ENCODE measurements at regions not wholly inside any gene's neighbourhood (a gene's known extent, or its start where the extent isn't known, plus 50 kb on each side); places are given as distances from the start of the nearest gene placed in this dataset.

DNA sequence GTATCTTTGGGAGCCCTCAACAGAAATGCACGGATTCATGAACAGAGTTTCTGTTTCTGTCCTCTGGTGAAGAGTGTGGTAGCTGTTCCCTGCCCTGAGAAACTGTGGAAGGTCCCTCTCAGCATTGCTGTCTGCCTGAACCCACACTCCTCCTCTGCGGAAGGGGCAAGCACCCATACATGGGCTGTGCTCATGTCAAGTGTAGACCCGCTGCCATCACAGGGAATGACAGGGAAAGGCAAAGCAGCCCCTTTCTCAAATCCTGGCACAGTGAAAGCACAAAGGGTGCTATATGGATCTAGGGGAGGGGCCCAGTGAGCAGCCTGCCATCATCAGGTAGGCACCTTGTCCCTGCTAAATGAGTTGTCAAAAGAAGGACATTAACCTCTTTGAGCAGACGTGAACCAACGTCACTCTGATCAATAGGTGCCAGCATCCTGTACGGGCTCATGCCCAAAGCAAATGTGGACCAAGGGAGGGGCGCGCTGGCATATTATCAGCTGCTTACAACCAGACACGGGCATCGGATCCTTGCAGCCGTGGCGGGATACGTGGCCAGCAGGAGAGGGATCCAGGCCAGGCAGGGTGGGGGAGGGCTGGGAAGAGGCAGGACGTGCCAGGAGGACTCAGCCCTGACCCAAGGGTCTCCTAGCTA lies 231.2 kb upstream of the PMEPA1 start:
- TF ChIP-seq, protein P1, sequence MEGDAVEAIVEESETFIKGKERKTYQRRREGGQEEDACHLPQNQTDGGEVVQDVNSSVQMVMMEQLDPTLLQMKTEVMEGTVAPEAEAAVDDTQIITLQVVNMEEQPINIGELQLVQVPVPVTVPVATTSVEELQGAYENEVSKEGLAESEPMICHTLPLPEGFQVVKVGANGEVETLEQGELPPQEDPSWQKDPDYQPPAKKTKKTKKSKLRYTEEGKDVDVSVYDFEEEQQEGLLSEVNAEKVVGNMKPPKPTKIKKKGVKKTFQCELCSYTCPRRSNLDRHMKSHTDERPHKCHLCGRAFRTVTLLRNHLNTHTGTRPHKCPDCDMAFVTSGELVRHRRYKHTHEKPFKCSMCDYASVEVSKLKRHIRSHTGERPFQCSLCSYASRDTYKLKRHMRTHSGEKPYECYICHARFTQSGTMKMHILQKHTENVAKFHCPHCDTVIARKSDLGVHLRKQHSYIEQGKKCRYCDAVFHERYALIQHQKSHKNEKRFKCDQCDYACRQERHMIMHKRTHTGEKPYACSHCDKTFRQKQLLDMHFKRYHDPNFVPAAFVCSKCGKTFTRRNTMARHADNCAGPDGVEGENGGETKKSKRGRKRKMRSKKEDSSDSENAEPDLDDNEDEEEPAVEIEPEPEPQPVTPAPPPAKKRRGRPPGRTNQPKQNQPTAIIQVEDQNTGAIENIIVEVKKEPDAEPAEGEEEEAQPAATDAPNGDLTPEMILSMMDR (conservative IDR thresholded peaks at IDR 0.05): no peak
- TF ChIP-seq ZFX (IDR thresholded peaks at IDR 0.05): no peak
